ENCODE measurements at regions not wholly inside any gene's neighbourhood (a gene's known extent, or its start where the extent isn't known, plus 50 kb on each side); places are given as distances from the start of the nearest gene placed in this dataset.

GRCh38 chr6:90811596-90812226, 224.8 kb upstream of the MAP3K7 start:
- no peak overlapping the region for H3K4me3 ChIP-seq (ENCODE audit: low read depth, low read length)
- DNase-seq (ENCODE audit: low read depth) = no peak
- TF ChIP-seq, protein P1, sequence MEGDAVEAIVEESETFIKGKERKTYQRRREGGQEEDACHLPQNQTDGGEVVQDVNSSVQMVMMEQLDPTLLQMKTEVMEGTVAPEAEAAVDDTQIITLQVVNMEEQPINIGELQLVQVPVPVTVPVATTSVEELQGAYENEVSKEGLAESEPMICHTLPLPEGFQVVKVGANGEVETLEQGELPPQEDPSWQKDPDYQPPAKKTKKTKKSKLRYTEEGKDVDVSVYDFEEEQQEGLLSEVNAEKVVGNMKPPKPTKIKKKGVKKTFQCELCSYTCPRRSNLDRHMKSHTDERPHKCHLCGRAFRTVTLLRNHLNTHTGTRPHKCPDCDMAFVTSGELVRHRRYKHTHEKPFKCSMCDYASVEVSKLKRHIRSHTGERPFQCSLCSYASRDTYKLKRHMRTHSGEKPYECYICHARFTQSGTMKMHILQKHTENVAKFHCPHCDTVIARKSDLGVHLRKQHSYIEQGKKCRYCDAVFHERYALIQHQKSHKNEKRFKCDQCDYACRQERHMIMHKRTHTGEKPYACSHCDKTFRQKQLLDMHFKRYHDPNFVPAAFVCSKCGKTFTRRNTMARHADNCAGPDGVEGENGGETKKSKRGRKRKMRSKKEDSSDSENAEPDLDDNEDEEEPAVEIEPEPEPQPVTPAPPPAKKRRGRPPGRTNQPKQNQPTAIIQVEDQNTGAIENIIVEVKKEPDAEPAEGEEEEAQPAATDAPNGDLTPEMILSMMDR (conservative IDR thresholded peaks at IDR 0.05; ENCODE audit: low read depth, low read length) = no peak

DNA sequence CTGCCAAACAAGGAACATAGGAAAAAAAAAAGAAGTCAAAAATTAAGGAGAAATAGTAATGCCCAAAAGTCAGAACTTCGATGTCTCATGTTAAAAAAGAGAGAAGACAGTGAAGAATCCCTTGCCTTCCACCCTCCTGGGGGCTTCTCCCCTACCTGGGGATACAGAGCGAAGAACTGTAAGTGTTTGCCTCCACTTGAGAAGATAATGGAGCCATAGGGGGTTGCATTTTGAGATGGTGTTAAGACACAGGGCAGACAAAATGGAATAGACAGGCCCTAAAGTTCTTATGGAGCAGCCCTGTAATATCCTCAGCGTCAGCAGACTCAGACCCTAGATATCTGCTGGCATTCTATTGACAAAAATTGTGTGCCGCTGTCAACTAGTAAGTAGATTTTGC, 222.2 kb upstream of the MAP3K7 start:
- TF ChIP-seq, protein P1 (conservative IDR thresholded peaks at IDR 0.05; ENCODE audit: low read depth, low read length) = no peak
- DNase-seq (ENCODE audit: low read depth) = no peak

DNA sequence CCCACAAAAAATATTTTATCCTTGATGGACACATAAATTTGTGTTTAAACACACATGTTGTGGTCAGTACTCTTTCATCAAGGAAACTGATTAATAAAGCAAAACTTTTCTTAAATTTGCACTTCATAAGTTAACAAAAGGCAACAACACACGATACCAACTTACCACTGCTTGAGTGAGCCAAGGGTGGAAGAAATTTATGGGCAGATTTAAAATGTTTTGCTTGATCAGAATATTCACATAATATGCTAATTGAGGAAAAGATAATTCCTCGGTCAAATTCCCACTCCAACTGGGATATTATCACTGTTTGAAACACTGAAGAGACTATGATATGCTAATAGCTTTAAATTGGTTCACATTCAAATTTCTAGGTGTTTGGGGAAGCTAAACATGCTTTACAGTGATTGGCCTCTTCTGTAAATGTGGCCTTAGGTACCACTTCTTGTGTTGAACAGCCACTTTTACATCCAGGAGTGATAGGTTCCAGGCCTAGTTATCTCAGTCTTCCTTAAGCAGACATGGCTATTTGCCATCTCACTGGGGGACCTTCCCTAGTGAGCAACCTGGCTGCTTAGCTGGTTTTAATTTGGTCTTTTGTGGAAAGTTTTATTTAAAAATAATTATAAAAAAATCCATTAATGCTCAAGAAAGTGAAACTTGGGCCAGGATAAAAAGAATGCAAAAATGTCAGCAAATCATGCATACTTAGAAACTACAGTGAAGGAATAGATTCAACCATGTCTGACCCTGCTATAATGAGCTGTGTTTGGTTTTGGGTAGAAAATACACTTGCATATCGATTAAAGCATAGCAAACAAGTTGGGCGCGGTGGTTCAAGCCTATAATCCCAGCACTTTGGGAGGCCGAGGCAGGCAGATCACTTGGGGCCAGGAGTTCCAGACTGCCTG, 221.2 kb upstream of the MAP3K7 start:
- no peak for DNase-seq (ENCODE audit: low read depth)
- TF ChIP-seq, protein P1 (conservative IDR thresholded peaks at IDR 0.05; ENCODE audit: low read depth, low read length) = no peak
- no peak overlapping the region for H3K4me3 ChIP-seq (ENCODE audit: low read depth, low read length)

More for the DNA sequence above, 222.2 kb upstream of the MAP3K7 start:
- H3K4me3 ChIP-seq (ENCODE audit: low read depth, low read length) = no peak overlapping the region

- H3K4me3 ChIP-seq (ENCODE audit: low read depth, low read length) = no peak overlapping the region
- DNase-seq (ENCODE audit: low read depth) = no peak
- TF ChIP-seq, protein P1 (conservative IDR thresholded peaks at IDR 0.05; ENCODE audit: low read depth, low read length) = no peak
These were observed 218.8 kb upstream of the MAP3K7 start for GRCh38 chr6:90805619-90806155.

DNA sequence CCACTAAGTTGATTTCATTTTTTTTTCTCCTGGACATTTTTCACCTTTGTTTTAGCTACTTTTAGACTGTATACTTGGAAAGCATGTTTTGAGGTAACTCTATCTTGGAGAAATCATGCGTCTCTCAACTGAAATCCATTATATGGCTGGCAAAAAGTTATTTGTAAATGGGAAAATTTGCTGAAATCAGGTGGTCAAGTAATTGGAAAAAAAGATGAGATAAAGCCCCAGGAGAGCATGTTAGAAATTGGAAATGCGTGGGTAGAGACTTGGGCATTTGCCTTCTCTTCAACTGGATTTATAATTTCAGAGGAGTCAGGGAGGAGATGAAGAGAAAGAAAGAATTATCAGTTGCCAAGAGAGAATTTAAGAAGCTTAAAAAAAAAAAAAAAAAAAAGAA, 217.1 kb upstream of the MAP3K7 start:
- TF ChIP-seq, protein P1 (conservative IDR thresholded peaks at IDR 0.05; ENCODE audit: low read depth, low read length) = no peak

DNA sequence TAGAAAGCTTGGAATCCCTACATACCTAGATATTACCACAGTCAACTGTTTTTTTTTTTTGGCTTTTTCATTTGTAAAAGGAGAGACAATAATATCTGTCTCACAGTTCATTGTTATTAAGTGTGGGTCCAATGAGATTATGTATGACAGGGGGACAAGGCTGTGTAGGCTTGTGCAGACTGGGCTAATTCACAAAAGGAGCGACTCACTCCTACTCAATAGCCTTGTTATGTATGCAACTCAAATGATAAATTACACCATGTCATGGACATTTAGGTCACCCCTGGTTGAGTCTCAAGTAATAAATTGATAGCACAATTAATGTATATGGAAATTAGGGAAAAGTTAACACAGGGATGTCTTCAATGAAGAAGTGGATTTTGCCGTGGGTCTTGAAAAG, 208.2 kb upstream of the MAP3K7 start:
- DNase-seq (ENCODE audit: low read depth) = no peak
- TF ChIP-seq, protein P1 (conservative IDR thresholded peaks at IDR 0.05; ENCODE audit: low read depth, low read length) = no peak
- no peak overlapping the region for H3K4me3 ChIP-seq (ENCODE audit: low read depth, low read length)

More for the DNA sequence above, 217.1 kb upstream of the MAP3K7 start:
- no peak for DNase-seq (ENCODE audit: low read depth)
- H3K4me3 ChIP-seq (ENCODE audit: low read depth, low read length) = no peak overlapping the region
